ENCODE measurements at regions not wholly inside any gene's neighbourhood (a gene's known extent, or its start where the extent isn't known, plus 50 kb on each side); places are given as distances from the start of the nearest gene placed in this dataset.
"Not testable (repeated sequence)": the region's sequence is repeated elsewhere in the genome, so short reads cannot be mapped to it uniquely, and the experiment has no call there.

GRCh38 chr4:114332119-114332518 lies 266.5 kb upstream of the UGT8 start:
- no peak overlapping the region for H3K27ac ChIP-seq
- DNase-seq (ENCODE audit: low read depth, low spot score), result no peak

- DNase-seq (ENCODE audit: low read depth, low spot score); H3K27ac ChIP-seq: not testable (repeated sequence)
Measured at GRCh38 chr4:114334363-114334762, 264.2 kb upstream of the UGT8 start.

GRCh38 chr4:114334884-114335330 lies 263.7 kb upstream of the UGT8 start:
- DNase-seq (ENCODE audit: low read depth, low spot score), result no peak
- no peak overlapping the region for H3K27ac ChIP-seq

GRCh38 chr4:114335339-114335738 lies 263.3 kb upstream of the UGT8 start:
- no peak for DNase-seq (ENCODE audit: low read depth, low spot score)
- H3K27ac ChIP-seq, result no peak overlapping the region

GRCh38 chr4:114343015-114343414 lies 255.6 kb upstream of the UGT8 start:
- H3K27ac ChIP-seq, result no peak overlapping the region
- DNase-seq (ENCODE audit: low read depth, low spot score), result no peak

- H3K27ac ChIP-seq, result no peak overlapping the region
- peak; percentile 50 for DNase-seq (ENCODE audit: low read depth, low spot score)
Measured at GRCh38 chr4:114349543-114350175, 248.9 kb upstream of the UGT8 start.

GRCh38 chr4:114358901-114359300 lies 239.7 kb upstream of the UGT8 start:
- no peak for DNase-seq (ENCODE audit: low read depth, low spot score)
- no peak overlapping the region for H3K27ac ChIP-seq

GRCh38 chr4:114361249-114361648 lies 237.4 kb upstream of the UGT8 start:
- no peak for DNase-seq (ENCODE audit: low read depth, low spot score)
- H3K27ac ChIP-seq, result no peak overlapping the region

GRCh38 chr4:114364857-114365256 lies 233.8 kb upstream of the UGT8 start:
- H3K27ac ChIP-seq, result no peak overlapping the region
- DNase-seq (ENCODE audit: low read depth, low spot score), result no peak

GRCh38 chr4:114365591-114365990 lies 233.0 kb upstream of the UGT8 start:
- H3K27ac ChIP-seq, result no peak overlapping the region
- DNase-seq (ENCODE audit: low read depth, low spot score), result no peak

GRCh38 chr4:114366368-114366767 lies 232.2 kb upstream of the UGT8 start:
- DNase-seq (ENCODE audit: low read depth, low spot score), result no peak
- H3K27ac ChIP-seq, result no peak overlapping the region

GRCh38 chr4:114368751-114369150 lies 229.9 kb upstream of the UGT8 start:
- no peak overlapping the region for H3K27ac ChIP-seq
- no peak for DNase-seq (ENCODE audit: low read depth, low spot score)

GRCh38 chr4:114373508-114373907 lies 225.1 kb upstream of the UGT8 start:
- no peak for DNase-seq (ENCODE audit: low read depth, low spot score)
- H3K27ac ChIP-seq, result no peak overlapping the region

- no peak overlapping the region for H3K27ac ChIP-seq
- DNase-seq (ENCODE audit: low read depth, low spot score), result no peak
Measured at GRCh38 chr4:114378305-114378903, 220.2 kb upstream of the UGT8 start.

GRCh38 chr4:114383067-114383466 lies 215.5 kb upstream of the UGT8 start:
- no peak overlapping the region for H3K27ac ChIP-seq
- no peak for DNase-seq (ENCODE audit: low read depth, low spot score)

GRCh38 chr4:114383721-114384120 lies 214.9 kb upstream of the UGT8 start:
- H3K27ac ChIP-seq, result no peak overlapping the region
- peak; percentile 34 for DNase-seq (ENCODE audit: low read depth, low spot score)

GRCh38 chr4:114384629-114385028 lies 214.0 kb upstream of the UGT8 start:
- no peak overlapping the region for H3K27ac ChIP-seq
- no peak for DNase-seq (ENCODE audit: low read depth, low spot score)

GRCh38 chr4:114385195-114385985 lies 213.2 kb upstream of the UGT8 start:
- no peak for DNase-seq (ENCODE audit: low read depth, low spot score)

GRCh38 chr4:114386637-114387233 lies 211.9 kb upstream of the UGT8 start:
- H3K27ac ChIP-seq, result no peak overlapping the region
- no peak for DNase-seq (ENCODE audit: low read depth, low spot score)

More at GRCh38 chr4:114385195-114385985, 213.2 kb upstream of the UGT8 start:
- no peak overlapping the region for H3K27ac ChIP-seq

- no peak for DNase-seq (ENCODE audit: low read depth, low spot score)
Measured at GRCh38 chr4:114389070-114389685, 209.4 kb upstream of the UGT8 start.

More at GRCh38 chr4:114389070-114389685, 209.4 kb upstream of the UGT8 start:
- H3K27ac ChIP-seq, result no peak overlapping the region

All from epithelial cell of prostate (primary cell).